ENCODE measurements at regions not wholly inside any gene's neighbourhood (a gene's known extent, or its start where the extent isn't known, plus 50 kb on each side); places are given as distances from the start of the nearest gene placed in this dataset.

DNA sequence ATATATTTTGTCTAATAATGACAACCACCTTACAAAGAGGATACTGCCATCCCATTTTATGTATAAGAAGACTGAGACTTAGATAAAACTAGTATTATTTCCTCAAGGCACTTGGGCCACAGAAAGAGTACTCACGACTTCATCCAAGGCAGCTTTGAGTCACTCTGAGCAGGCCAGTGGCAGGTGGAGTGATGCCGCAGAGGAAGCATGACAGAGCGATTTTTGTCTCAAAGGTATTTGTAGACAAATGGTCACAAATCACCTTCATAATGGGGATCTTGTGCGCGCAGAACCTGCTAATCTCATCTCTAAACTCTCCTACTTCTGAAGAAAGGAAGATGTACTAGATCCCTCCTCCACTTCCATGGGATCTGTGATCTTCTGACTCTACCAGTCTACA, 113.2 kb upstream of the NAMPT start:
- no peaks in the 10 kb centered on the region for H3K4me1 ChIP-seq
- no peaks in the 10 kb centered on the region for H3K36me3 ChIP-seq

DNA sequence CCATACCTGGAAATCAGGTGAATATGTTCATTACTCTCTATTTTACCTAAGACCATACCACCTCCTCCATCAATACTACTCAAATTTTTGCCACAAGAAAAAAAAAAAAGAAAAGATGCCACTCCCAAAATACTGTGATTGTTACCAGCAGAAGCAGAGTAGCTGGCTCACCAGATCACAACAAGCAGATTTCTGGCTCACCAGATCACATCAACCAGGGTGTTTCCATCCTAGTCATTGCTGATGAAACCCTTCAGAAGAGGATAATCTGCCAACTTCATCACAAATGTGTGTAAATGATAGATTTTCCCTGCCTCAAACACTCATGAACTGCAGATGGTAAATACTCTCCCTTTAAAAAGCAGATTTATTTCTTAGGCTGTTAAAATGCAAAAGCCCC, 109.7 kb upstream of the NAMPT start:
- no peak for DNase-seq (ENCODE audit: low spot score)
- Histone ChIP-seq H3K4me1 (no peaks in the 10 kb centered on the region), H3K9me3 (no peaks in the 10 kb centered on the region), H3K27me3 (no peaks in the 10 kb centered on the region), H3K36me3 (no peaks in the 10 kb centered on the region), H3K27ac (no peak overlapping the region), H3K4me3 (no peak overlapping the region)
- TF ChIP-seq, protein P1, sequence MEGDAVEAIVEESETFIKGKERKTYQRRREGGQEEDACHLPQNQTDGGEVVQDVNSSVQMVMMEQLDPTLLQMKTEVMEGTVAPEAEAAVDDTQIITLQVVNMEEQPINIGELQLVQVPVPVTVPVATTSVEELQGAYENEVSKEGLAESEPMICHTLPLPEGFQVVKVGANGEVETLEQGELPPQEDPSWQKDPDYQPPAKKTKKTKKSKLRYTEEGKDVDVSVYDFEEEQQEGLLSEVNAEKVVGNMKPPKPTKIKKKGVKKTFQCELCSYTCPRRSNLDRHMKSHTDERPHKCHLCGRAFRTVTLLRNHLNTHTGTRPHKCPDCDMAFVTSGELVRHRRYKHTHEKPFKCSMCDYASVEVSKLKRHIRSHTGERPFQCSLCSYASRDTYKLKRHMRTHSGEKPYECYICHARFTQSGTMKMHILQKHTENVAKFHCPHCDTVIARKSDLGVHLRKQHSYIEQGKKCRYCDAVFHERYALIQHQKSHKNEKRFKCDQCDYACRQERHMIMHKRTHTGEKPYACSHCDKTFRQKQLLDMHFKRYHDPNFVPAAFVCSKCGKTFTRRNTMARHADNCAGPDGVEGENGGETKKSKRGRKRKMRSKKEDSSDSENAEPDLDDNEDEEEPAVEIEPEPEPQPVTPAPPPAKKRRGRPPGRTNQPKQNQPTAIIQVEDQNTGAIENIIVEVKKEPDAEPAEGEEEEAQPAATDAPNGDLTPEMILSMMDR (IDR thresholded peaks at IDR 0.05), result no peak

More for the DNA sequence above, 113.2 kb upstream of the NAMPT start:
- Histone ChIP-seq H3K27ac (no peak overlapping the region), H3K9me3 (no peaks in the 10 kb centered on the region), H3K4me3 (no peak overlapping the region), H3K27me3 (peaks cover 0 to 4% of the 10 kb centered on the region in 2 donors)
- TF ChIP-seq, protein P1 (IDR thresholded peaks at IDR 0.05), result no peak
- DNase-seq (ENCODE audit: low spot score), result no peak

DNA sequence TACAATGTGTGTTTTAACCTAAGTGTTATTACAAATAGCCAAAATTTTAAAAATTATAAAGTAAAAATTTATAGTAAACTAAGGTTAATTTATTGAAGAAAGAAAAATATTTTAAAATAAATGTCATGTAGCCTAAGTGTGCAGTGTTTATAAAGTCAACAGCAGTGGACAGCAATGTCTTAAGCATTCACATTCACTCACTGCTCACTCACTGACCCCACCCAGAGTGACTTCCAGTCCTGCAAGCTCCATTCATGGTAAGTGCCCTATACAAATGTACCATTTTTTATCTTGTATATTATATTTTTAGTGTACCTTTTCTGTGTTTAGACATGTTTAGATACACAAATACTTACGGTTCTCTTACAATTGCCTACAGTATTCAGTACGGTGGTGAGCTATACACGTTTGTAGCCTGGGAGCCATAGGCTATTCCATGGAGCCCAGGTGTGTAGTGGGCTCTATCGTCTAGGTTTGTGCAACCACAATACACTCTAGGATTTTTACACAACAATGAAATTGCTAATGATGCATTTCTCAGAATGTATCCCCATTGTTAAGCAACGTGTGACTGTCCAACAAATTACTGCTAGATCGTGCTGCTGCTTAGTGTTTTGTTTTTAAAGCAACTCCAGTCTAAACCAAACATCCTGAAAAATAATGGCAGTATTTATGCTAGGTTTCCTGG, 108.9 kb upstream of the NAMPT start:
- no peak for DNase-seq (ENCODE audit: low spot score)

DNA sequence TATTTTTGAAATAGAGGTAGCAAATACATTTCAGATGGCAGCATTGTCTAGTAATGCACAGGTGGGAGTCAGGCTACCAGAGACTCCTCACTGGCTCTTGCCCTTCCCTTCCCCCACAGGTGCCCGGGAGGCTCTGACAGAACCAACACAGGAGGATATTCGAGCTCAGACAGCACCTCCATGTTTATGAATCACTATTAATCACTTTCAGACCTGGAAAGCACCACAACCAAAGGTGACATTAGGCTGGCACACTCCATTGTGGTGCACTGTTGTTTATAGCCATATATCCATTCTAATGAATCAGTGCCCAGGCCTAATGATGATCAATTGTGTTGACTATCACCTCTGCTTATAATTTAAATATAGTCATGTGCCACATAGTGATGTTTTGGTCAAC, 107.8 kb upstream of the NAMPT start:
- no peaks in the 10 kb centered on the region for H3K27me3 ChIP-seq
- no peak overlapping the region for H3K4me3 ChIP-seq
- TF ChIP-seq, protein P1 (IDR thresholded peaks at IDR 0.05), result no peak
- DNase-seq (ENCODE audit: low spot score), result no peak
- H3K9me3 ChIP-seq, result no peaks in the 10 kb centered on the region
- no peak overlapping the region for H3K27ac ChIP-seq
- no peaks in the 10 kb centered on the region for H3K4me1 ChIP-seq
- no peaks in the 10 kb centered on the region for H3K36me3 ChIP-seq

More for the DNA sequence above, 108.9 kb upstream of the NAMPT start:
- Histone ChIP-seq H3K27ac (no peak overlapping the region), H3K36me3 (no peaks in the 10 kb centered on the region), H3K9me3 (no peaks in the 10 kb centered on the region), H3K4me3 (no peak overlapping the region), H3K27me3 (no peaks in the 10 kb centered on the region), H3K4me1 (no peaks in the 10 kb centered on the region)
- TF ChIP-seq, protein P1 (IDR thresholded peaks at IDR 0.05), result no peak

DNA sequence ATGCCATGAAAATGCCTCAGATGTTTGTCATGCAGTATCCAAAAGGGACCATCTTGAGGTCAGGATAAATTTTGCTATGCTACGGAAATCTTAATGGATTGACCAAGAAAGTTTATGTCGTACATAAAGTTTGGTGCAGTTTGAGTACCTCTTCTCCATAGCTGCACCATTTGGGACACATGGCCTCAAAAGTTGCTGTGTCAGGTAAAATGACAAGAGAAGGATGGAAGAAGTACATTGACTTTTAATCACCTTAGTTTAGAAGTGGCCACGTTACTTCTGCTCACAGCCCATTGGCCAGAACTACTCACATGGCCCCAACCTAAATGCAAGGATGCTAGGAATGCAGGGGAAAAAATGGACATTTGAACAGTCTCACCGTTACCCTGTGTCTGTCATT, 107.4 kb upstream of the NAMPT start:
- Histone ChIP-seq H3K4me1 (no peaks in the 10 kb centered on the region), H3K27me3 (no peaks in the 10 kb centered on the region), H3K4me3 (no peak overlapping the region), H3K9me3 (no peaks in the 10 kb centered on the region), H3K36me3 (no peaks in the 10 kb centered on the region), H3K27ac (no peak overlapping the region)
- TF ChIP-seq, protein P1 (IDR thresholded peaks at IDR 0.05), result no peak
- no peak for DNase-seq (ENCODE audit: low spot score)

DNA sequence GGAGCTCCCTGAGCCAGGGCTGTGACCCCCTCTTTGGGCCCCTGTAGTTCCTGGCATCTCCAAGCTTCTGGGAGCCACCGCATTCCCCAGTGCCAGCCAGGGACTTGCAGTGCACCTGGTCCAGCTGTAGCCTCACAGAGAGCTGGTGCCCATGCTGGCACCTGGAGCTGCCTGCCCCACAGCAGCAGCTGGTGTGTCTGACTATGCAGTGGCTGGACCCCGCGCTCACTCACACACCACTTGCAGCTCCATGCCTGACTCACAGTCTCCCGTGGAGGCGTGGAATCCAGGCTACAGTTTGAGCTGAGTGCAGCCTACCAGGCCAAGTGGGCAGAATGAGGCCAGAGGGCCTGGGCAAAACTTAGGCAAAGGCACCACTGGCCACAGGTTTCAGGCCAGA, 102.2 kb upstream of the NAMPT start:
- Histone ChIP-seq H3K36me3 (no peaks in the 10 kb centered on the region), H3K27me3 (no peaks in the 10 kb centered on the region), H3K4me1 (no peaks in the 10 kb centered on the region), H3K27ac (no peak overlapping the region), H3K9me3 (no peaks in the 10 kb centered on the region), H3K4me3 (no peak overlapping the region)
- DNase-seq (ENCODE audit: low spot score), result no peak
- TF ChIP-seq, protein P1 (IDR thresholded peaks at IDR 0.05), result no peak
